ENCODE measurements at regions not wholly inside any gene's neighbourhood (a gene's known extent, or its start where the extent isn't known, plus 50 kb on each side); places are given as distances from the start of the nearest gene placed in this dataset.

DNA sequence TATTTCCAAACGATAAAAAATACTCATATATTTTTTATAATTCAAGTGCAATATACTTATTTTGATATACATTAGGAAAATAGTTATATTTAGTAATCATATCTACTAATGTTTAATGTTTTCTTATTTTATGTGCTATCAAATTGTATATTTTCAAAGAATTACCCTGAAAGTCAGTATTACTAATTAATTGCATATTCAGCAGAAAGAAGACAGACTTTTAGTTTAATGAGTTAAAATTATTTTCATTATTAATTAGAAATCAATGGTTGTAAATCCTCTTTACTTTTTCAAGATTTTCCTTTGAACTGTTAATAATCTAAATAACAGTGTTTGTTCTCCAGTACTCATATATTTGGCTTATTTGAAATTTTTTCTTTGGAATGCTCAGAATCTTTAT lies 181.3 kb upstream of the NDST4 start:
- TF ChIP-seq, protein P1, sequence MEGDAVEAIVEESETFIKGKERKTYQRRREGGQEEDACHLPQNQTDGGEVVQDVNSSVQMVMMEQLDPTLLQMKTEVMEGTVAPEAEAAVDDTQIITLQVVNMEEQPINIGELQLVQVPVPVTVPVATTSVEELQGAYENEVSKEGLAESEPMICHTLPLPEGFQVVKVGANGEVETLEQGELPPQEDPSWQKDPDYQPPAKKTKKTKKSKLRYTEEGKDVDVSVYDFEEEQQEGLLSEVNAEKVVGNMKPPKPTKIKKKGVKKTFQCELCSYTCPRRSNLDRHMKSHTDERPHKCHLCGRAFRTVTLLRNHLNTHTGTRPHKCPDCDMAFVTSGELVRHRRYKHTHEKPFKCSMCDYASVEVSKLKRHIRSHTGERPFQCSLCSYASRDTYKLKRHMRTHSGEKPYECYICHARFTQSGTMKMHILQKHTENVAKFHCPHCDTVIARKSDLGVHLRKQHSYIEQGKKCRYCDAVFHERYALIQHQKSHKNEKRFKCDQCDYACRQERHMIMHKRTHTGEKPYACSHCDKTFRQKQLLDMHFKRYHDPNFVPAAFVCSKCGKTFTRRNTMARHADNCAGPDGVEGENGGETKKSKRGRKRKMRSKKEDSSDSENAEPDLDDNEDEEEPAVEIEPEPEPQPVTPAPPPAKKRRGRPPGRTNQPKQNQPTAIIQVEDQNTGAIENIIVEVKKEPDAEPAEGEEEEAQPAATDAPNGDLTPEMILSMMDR (CRISPR knock-in tag; IDR thresholded peaks at IDR 0.05), result no peak
- TF ChIP-seq, protein P2, sequence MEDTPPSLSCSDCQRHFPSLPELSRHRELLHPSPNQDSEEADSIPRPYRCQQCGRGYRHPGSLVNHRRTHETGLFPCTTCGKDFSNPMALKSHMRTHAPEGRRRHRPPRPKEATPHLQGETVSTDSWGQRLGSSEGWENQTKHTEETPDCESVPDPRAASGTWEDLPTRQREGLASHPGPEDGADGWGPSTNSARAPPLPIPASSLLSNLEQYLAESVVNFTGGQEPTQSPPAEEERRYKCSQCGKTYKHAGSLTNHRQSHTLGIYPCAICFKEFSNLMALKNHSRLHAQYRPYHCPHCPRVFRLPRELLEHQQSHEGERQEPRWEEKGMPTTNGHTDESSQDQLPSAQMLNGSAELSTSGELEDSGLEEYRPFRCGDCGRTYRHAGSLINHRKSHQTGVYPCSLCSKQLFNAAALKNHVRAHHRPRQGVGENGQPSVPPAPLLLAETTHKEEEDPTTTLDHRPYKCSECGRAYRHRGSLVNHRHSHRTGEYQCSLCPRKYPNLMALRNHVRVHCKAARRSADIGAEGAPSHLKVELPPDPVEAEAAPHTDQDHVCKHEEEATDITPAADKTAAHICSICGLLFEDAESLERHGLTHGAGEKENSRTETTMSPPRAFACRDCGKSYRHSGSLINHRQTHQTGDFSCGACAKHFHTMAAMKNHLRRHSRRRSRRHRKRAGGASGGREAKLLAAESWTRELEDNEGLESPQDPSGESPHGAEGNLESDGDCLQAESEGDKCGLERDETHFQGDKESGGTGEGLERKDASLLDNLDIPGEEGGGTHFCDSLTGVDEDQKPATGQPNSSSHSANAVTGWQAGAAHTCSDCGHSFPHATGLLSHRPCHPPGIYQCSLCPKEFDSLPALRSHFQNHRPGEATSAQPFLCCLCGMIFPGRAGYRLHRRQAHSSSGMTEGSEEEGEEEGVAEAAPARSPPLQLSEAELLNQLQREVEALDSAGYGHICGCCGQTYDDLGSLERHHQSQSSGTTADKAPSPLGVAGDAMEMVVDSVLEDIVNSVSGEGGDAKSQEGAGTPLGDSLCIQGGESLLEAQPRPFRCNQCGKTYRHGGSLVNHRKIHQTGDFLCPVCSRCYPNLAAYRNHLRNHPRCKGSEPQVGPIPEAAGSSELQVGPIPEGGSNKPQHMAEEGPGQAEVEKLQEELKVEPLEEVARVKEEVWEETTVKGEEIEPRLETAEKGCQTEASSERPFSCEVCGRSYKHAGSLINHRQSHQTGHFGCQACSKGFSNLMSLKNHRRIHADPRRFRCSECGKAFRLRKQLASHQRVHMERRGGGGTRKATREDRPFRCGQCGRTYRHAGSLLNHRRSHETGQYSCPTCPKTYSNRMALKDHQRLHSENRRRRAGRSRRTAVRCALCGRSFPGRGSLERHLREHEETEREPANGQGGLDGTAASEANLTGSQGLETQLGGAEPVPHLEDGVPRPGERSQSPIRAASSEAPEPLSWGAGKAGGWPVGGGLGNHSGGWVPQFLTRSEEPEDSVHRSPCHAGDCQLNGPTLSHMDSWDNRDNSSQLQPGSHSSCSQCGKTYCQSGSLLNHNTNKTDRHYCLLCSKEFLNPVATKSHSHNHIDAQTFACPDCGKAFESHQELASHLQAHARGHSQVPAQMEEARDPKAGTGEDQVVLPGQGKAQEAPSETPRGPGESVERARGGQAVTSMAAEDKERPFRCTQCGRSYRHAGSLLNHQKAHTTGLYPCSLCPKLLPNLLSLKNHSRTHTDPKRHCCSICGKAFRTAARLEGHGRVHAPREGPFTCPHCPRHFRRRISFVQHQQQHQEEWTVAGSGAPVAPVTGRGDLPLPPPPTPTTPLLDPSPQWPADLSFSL (CRISPR knock-in tag; IDR thresholded peaks at IDR 0.05), result no peak
- TF ChIP-seq, protein P3, sequence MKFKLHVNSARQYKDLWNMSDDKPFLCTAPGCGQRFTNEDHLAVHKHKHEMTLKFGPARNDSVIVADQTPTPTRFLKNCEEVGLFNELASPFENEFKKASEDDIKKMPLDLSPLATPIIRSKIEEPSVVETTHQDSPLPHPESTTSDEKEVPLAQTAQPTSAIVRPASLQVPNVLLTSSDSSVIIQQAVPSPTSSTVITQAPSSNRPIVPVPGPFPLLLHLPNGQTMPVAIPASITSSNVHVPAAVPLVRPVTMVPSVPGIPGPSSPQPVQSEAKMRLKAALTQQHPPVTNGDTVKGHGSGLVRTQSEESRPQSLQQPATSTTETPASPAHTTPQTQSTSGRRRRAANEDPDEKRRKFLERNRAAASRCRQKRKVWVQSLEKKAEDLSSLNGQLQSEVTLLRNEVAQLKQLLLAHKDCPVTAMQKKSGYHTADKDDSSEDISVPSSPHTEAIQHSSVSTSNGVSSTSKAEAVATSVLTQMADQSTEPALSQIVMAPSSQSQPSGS (CRISPR knock-in tag; IDR thresholded peaks at IDR 0.05), result no peak

Measured in HepG2 (cell line).